HG03135 (cell line): ENCODE measurements at regions not wholly inside any gene's neighbourhood (a gene's known extent, or its start where the extent isn't known, plus 50 kb on each side); places are given as distances from the start of the nearest gene placed in this dataset.
"Not testable (repeated sequence)": the region's sequence is repeated elsewhere in the genome, so short reads cannot be mapped to it uniquely, and the experiment has no call there.

Source experiments
- ATAC-seq: cut with Tn5 transposase; IDR thresholded peaks from one replicate; pipeline ENCODE4 v1.9.1; 2021; ENCODE audit warnings: mild to moderate bottlenecking, moderate library complexity; ENCODE audit not compliant: unreplicated experiment

DNA sequence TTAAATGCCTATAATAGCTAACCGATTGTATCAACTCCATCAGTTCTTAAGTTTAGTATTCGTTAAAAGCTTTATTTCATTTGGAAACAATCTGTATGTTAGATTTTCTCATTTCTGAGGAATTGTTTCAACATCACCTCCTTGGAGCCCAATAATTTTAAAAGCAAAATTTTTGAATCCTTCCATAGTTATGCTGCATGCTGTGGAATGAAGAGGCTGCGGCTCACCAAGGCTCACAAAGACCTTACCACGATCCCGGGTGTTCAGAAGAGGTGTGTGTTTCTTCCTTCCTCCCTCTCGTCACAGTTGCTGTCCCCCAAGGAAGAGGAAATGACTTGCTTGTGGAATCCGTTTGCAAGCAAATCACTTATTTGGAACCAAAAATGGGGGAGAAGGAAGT, 143.8 kb downstream of the FGF1 start:
- ATAC-seq: no peak

GRCh38 chr5:142540922-142541422, 144.9 kb downstream of the FGF1 start:
- no peak for ATAC-seq

GRCh38 chr5:142539154-142539740, 146.6 kb downstream of the FGF1 start:
- no peak for ATAC-seq

- no peak for ATAC-seq
Measured at GRCh38 chr5:142537938-142538337, 148.0 kb downstream of the FGF1 start.

DNA sequence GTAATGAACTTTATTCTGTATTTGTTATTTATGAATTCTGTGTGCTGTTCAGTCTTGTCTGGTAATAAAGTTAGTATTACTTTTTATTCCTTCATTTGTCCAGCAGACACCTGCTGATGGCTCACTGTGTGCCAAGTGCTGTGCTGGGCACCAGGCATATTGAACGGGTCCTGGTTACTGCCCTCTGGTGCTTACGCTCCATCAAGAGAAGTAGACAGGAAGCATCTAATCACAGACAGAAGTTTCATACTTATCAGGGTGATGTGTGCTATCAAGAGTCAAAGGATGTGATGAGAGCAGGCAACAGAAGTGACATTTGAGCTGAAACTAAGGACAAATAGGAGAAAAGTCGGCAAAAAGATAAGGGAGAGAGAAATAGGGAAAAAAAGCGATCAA, 153.1 kb downstream of the FGF1 start:
- no peak for ATAC-seq

DNA sequence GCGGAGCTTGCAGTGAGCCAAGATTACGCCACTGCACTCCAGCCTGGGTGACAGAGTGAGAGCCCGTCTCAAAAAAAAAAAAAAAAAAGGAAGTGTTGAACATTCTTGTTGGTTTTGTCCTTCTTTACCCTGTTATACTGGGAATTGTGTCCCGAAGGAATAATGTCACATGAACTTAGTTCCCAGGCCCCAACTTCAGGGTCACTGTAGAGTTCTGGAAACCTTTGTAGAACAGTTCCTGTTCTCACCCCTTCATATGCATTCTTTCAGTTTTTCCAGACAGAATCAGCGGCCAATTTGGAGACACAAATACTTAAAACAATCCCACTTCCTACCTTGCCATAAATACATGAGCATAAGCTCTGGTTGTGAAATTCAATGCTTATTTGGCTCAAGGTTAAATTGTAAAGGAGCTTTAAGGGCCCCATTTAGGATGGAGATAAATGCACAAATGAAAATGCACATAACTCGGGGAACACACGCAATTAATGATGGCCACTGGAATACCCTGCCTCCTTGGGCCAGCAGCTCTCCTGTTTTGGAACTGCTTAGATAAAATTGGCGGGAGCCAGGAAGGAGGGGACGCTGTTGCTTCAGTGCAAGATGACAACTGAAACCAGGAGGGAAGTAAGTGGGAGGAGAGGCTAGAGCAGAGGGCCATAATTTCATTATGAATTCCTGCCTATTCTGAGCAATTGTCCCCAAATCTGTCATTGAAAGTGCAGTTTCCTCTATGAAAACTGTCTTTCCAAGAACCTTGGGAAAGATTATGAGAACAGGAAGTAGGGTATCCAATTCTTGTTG, 153.7 kb downstream of the FGF1 start:
- no peak for ATAC-seq

- ATAC-seq: no peak
Measured at GRCh38 chr5:142530904-142531303, 155.0 kb downstream of the FGF1 start.

DNA sequence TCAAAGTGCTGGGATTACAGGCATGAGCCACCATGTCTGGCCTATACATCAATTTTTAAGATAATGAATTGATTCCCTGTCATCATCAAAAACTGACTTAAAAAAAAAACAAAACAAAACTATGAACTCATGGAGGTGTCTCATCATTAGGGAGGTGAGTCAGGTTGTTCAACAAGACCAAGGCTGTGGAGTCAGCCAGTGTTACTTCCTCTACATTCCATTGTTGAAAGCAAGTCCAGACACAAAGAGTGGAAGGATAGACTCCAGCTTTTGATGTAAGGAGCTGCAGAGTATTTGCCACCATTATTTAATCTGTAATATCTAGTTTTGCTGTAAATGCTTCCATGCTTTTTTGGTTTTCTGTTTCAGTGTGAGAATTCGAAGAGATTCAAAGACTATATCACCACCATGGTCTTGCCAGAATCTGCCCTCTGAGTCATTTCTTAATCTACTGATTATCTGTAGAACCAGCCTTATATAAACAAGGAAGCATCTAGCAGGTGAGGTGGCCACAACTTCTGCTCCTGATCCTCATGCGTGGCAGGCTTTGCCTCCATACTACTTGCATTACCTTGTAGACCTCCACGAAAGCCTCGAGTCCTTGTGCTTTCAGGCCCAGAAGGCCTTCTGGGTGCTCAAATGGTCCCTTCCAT, 156.1 kb downstream of the FGF1 start:
- ATAC-seq: no peak

DNA sequence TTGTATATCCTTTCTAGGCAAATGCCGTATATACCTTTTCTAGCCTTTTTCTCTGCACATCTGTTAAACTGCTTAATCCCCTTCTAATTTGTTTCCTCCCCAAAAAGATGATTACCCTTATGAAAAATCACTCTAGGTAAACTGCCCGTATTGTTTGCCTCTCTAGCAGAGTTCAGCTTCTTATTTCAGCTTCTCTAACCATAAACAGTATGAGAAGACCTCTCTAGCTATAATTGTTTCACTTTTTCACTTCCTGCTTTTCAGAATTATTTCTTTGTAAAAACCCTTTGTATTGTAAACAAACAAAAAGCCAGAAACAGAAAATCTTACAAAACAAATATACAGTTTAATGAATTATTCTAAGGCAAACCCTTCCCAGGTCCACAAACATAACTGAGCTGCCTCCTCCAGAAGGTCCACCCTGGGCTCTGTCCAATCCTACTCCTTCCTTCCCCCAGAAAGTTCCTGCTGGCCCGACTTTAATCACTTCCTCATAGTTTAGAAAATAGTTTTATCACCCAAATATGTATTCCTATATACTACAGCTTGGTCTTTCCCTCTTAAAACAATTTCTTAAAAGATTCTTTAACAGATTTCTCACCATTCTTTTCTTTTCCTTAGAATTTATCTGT, 158.1 kb downstream of the FGF1 start:
- ATAC-seq: no peak

- no peak for ATAC-seq
Measured at GRCh38 chr5:142527234-142527633, 158.7 kb downstream of the FGF1 start.

DNA sequence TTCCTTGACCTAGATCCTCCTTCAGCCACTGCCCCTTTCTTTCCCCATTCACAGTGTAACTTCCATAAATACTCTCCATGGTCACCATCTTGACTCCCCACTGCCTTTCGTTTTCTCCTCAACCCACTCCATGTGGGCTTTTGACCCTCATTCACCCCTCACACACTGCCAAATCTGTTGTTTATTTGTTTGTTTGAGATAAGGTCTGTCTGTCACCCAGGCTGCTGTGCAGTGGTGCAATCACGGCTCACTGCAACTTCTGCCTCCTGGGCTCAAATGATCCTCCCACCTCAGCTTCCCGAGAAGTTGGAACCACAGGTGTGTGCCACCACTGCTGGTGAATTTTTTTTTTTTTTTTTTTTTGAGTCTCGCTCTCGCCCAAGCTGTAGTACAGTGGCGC, 162.9 kb downstream of the FGF1 start:
- ATAC-seq: no peak

- ATAC-seq: no peak
Measured at GRCh38 chr5:142521706-142522105, 164.2 kb downstream of the FGF1 start.

- ATAC-seq: no peak
Measured at GRCh38 chr5:142520885-142521284, 165.0 kb downstream of the FGF1 start.

- not testable (repeated sequence) for ATAC-seq
Measured at GRCh38 chr5:142519913-142520312, 166.0 kb downstream of the FGF1 start.

GRCh38 chr5:142517840-142518239, 168.1 kb downstream of the FGF1 start:
- ATAC-seq: no peak

GRCh38 chr5:142516732-142517131, 169.2 kb downstream of the FGF1 start:
- no peak for ATAC-seq

DNA sequence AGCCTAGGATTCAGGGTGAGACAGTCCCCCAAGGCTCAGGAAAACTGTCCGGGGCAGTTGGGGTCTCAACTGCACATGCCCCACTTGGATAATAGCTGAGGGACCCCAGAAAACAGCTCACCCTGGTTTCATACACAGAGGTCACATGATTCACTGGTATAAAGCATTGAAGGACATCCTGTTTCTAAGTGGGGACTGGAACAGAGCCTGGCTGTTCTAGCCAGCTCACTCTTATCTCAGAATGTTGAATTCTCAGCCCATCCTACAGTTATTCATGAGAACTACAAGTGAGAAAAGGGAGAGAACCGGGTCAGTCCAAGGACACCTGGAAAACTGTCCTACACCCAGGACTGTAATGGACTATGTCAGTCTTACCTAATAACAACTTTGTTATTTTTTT, 170.9 kb downstream of the FGF1 start:
- ATAC-seq: no peak

DNA sequence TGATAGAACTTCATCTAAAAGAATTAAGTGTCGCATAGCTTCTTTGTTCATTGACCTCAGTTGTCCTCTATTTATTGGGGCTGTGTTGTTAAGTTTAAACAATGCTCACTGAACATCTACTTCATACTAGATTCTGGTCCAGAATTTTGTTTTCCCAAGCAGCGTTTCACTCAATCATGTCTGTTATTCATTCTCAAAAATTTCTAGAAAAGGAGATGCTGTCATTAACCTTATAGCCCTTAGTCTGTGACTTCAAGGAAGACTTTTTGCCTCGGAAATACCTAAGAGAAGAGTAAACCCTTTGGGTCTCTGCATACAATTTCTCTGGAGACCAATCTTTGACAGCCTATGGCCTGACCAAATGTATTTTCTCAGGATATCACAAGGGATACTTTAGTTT, 171.7 kb downstream of the FGF1 start:
- no peak for ATAC-seq

DNA sequence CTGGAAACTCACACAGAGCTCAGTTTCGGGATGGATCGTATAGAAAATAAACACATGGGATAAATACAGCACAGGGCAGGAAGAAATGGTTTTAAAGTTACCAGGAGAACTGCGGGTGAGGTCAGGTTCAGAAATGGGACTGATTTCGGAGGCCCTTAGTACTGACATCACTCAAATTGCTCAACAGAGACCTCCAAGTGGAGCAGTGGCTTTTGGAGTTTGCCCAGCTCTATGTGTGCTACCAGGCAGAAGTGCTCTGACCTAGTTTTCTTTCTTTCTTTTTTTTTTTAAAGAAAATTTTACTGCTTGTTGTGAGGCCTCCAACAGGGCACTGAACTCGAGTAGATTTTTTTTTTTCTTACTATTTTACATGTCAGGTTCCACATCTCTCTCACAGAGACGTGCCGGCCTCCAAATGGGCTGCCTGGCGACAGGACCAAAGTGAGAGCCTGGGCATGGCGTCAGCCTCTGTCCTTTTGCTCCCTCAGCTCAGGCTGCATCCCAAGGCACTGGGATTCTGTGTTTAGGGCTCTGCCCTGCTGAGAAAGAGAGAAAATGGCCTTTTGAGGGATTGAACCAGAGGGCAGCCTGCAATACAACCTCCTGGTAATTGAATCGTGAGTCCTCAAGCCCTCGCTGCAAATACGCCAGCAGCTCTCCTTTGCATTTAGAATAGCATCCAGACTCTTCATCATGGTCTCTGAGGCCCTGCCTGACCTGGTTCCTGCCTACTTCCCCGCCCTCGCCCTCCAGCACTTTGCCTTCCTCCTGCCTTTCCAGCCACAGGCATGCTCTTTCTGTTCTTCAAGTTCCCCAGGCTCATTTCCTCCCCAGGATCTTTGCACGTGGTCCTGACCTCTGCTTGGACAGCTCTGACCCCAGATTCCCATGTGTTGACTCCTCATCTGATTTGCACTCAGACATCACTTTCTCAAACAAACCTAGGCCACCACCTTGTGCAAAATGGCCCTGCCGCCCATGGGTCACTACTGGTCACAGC, 173.5 kb downstream of the FGF1 start:
- no peak for ATAC-seq

DNA sequence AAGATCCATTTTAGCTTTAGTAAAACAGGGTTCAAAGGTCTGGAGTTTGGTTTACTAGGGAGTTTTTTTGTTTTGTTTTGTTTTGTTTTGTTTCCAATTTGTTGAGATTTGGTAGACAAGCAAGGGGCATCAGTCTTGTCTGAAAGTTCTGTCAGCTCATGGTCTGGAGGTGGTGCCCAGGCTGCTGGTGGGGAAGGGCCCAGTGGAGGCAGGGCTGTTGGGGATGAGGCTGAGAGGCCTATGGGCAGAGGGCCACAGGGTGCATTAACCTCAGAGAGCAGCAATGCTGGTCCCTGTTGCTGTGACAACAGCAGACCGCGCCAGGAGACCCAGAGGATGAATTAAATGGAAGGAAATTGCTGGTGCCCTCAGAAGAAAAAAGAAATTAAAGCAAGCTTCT, 174.5 kb downstream of the FGF1 start:
- ATAC-seq: no peak
